HL-60 (cell line): ENCODE measurements at regions not wholly inside any gene's neighbourhood (a gene's known extent, or its start where the extent isn't known, plus 50 kb on each side); places are given as distances from the start of the nearest gene placed in this dataset.
"Not testable (repeated sequence)": the region's sequence is repeated elsewhere in the genome, so short reads cannot be mapped to it uniquely, and the experiment has no call there.

Experiments
- DNase-seq, 2 experiments: peaks; one replicate each; pipeline ENCODE4 v3.0.0-alpha.2; 2010 to 2020; ENCODE audit warnings: low read depth in 1 of 2, low spot score in 1 of 2
- H3K27ac ChIP-seq: fragments of 250-450 bp; sonication (Bioruptor Pico); replicated peaks from 2 replicates; pipeline ENCODE4 v1.5.1; 2020; ENCODE audit warnings: mild to moderate bottlenecking, moderate library complexity
- H3K27me3 ChIP-seq: fragments of 250-450 bp; sonication (Bioruptor Pico); 2 replicates; pipeline ENCODE4 v1.5.1; 2021; ENCODE audit warnings: mild to moderate bottlenecking, moderate library complexity; ENCODE audit not compliant: insufficient read depth, poor library complexity, severe bottlenecking
- H3K4me3 ChIP-seq: replicated peaks from 2 replicates; pipeline ENCODE4 v1.5.1; 2011; ENCODE audit warnings: mild to moderate bottlenecking, control low read depth, low read length; ENCODE audit not compliant: insufficient read depth
- CTCF ChIP-seq: IDR thresholded peaks from one replicate; pipeline ENCODE4 v1.5.1; 2011; ENCODE audit warnings: low read length, control low read depth, inconsistent platforms; ENCODE audit not compliant: insufficient read depth
- GABPA ChIP-seq: IDR thresholded peaks from 2 replicates; pipeline ENCODE4 v1.6.1; 2012; ENCODE audit warnings: low read depth
- POLR2AphosphoS5 ChIP-seq: IDR thresholded peaks from 2 replicates; pipeline ENCODE4 v1.6.1; 2012; ENCODE audit warnings: low read depth
- REST ChIP-seq: IDR thresholded peaks from 2 replicates; pipeline ENCODE4 v1.6.1; 2012; ENCODE audit warnings: low read depth; ENCODE audit not compliant: insufficient replicate concordance
- SPI1 ChIP-seq: IDR thresholded peaks from 2 replicates; pipeline ENCODE4 v1.6.1; 2012; ENCODE audit warnings: low read depth, mild to moderate bottlenecking, borderline replicate concordance

DNA sequence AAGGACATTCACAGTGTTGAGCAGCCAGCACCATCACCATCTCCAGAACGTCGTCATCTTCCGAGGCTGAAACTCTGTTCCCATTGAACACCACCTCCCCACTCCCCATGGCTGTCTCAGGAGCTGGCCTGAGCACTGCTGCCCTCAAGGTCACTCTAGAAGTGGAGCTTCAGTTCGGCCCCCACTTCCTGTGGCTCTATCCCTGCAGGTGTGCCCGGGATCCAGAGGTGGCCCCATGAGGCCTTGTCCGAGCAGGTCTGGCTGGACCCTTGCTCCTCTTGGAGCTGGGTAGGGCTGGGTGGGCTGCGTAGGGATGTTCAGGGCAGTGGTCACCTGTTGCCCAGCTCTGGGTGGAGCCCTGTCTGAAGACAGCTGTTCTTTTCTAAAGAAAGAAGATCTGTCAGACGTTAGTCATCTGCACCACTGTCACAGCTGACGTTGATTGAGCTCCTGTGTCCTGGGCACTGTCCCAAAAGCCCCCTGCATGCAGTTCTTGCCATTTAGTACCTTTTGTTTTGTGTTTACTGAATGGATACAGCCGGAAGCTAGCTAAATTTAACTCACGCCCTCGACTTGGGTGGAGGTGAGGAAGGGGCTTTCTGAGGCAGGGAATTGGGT is 75.5 kb upstream of the CLDN5 start:
- Histone ChIP-seq H3K4me3 (no peak overlapping the region), H3K27me3 (no peaks in the 10 kb centered on the region), H3K27ac (no peak overlapping the region)
- TF ChIP-seq REST (no peak), POLR2AphosphoS5 (no peak), SPI1 (no peak), CTCF (no peak), GABPA (no peak)
- DNase-seq = no peak

DNA sequence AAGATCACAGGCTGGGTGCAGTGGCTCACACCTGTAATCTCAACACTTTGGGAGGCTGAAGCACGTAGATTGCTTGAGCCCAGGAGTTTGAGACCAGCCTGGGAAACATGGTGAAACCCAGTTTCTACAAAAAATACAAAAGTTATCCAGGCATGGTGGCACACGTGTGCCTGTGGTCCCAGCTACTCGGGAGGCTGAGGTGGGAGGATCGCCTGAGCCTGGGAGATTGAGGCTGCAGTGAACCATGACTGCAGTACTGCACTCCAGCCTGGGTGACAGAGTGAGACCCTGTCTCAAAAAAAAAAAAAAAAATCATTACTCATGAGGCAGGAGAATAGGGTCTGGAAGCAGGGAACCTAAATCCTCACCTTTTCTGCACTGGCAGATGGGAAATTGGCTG is 79.1 kb upstream of the CLDN5 start:
- not testable (repeated sequence) for H3K4me3 ChIP-seq, H3K27me3 ChIP-seq, H3K27ac ChIP-seq, DNase-seq

DNA sequence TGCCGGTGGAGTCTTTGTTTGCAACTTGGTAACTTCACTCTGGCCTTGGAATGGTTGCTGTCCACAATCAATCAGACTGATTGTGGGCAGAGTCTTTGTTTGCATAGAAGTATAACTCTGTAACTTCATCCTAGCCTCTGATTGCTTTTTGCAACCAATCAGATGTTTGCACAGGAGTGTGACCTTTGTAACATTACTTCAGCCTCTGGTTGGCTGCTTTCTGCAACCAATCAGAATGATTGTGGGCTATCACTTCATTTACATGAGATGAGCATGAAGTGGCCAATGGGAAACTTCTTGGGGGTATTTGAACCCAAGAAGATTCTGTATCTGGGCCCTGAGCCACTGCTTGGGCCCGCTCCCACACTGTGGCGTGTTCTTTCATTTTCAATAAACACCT is 79.6 kb upstream of the CLDN5 start:
- H3K27me3 ChIP-seq = peaks cover 5% of the 10 kb centered on the region
- TF ChIP-seq CTCF (no peak), SPI1 (no peak), POLR2AphosphoS5 (no peak), GABPA (no peak), REST (no peak)
- DNase-seq = no peak
- H3K27ac ChIP-seq = no peak overlapping the region
- H3K4me3 ChIP-seq = no peak overlapping the region

- TF ChIP-seq SPI1 (no peak), GABPA (no peak), CTCF (no peak), POLR2AphosphoS5 (no peak), REST (no peak)
Observed at GRCh38 chr22:19604711-19605268, 80.6 kb upstream of the CLDN5 start.

More at GRCh38 chr22:19604711-19605268, 80.6 kb upstream of the CLDN5 start:
- no peak for DNase-seq
- H3K27me3 ChIP-seq = peaks cover 5% of the 10 kb centered on the region
- no peak overlapping the region for H3K27ac ChIP-seq
- no peak overlapping the region for H3K4me3 ChIP-seq
